ENCODE measurements at regions not wholly inside any gene's neighbourhood (a gene's known extent, or its start where the extent isn't known, plus 50 kb on each side); places are given as distances from the start of the nearest gene placed in this dataset.

DNA sequence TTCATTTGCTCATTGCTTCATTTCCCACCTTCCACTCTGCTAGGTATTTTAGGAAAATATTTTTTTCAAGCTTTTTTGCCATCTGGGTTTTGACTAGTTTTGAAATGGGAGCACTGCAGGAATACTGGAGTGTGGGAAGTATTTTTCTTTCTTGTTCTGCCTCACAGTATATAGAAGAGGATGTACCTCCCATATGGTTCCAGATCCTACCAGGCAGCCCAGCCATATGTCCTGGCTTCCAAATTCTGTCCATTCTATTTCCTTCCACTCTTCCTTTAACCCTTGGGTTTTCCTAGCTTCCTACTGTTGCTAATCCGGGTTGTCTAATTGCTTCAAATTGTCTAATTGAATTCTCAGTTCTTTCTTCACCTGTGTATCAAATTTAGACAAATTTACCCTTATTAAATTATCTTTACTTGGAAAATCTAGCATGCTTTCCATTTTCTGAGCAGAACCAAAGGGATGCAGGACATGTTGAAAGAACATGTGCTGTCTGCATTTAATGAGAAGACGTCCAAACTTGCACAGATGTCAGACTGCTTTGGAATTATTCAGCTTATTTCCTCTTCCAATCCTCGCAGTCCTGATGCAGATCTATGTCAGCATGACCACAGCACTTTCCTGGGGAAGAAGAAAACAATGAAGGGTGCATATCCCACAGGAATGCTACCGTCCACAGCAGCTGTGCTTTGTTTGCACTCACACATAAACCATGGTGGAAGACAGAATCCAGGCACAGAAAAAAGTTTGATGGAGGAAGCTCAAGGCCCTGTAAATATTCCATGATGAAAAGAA is 1273.9 kb upstream of the MAP3K7 start:
- 86 to 88% methylated on average over 4 of the region's 4 CpGs for WGBS, 2 experiments
- H3K36me3 ChIP-seq (ENCODE audit: control insufficient read depth, insufficient read depth, low read length), result no peaks in the 10 kb centered on the region
- no peaks in the 10 kb centered on the region for H3K9me3 ChIP-seq (ENCODE audit: control insufficient read depth, low read length)
- peaks cover 3% of the 10 kb centered on the region for H3K4me1 ChIP-seq (ENCODE audit: control insufficient read depth, insufficient read depth, low read length)
- no peak overlapping the region for H3K27ac ChIP-seq (ENCODE audit: insufficient read depth, low read depth, low read length, poor library complexity, severe bottlenecking)
- H3K27me3 ChIP-seq (ENCODE audit: control insufficient read depth, insufficient read depth, low read length, poor library complexity, severe bottlenecking), result no peaks in the 10 kb centered on the region
- no peak overlapping the region for H3K4me3 ChIP-seq (ENCODE audit: insufficient read depth, low read depth, low read length)

DNA sequence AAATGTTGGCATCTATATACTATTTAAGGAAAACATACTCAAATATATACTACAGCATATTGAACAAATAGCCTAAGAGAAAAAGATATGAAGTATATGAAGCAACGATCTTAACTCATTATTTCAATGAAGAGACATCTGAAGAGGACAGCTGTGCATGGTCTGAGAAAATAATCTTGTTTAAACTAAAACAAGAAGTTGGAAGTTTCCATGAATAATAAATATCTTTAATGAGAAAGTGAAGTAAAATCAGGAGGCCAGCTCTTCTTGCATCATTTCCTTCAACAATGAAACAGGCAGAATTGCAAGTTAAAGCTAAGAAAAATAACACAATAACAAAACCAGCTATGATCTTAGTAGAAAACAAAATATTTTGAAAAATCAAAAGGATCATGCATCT is 1265.4 kb upstream of the MAP3K7 start:
- Histone ChIP-seq H3K9me3 (ENCODE audit: control insufficient read depth, low read length) (no peaks in the 10 kb centered on the region), H3K27ac (ENCODE audit: insufficient read depth, low read depth, low read length, poor library complexity, severe bottlenecking) (no peak overlapping the region), H3K4me3 (ENCODE audit: insufficient read depth, low read depth, low read length) (no peak overlapping the region), H3K27me3 (ENCODE audit: control insufficient read depth, insufficient read depth, low read length, poor library complexity, severe bottlenecking) (no peaks in the 10 kb centered on the region), H3K4me1 (ENCODE audit: control insufficient read depth, insufficient read depth, low read length) (no peaks in the 10 kb centered on the region), H3K36me3 (ENCODE audit: control insufficient read depth, insufficient read depth, low read length) (no peaks in the 10 kb centered on the region)
- 80% methylated on average over 1 of the region's 1 CpG; no CpG with 5 or more reads in 1 of the 2 experiments for WGBS, 2 experiments

DNA sequence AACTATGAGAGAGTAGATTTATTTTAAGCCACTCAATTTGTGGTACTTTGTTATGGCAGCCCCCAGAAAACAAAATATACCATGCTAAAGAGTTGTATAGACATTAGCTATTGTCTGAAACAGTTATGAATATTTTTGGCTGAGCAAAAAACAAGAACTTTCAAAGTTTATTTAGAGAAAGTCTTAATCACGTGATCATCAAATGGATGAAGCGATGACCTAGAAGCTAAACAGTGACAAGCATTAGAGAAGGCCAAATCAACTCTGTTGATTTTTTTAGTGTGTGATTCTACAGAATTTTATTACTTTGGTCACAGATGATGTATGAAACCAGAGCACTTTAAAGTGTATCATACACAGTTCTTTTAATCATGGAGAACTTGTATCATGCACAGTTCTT is 1247.9 kb upstream of the MAP3K7 start:
- Histone ChIP-seq H3K4me3 (ENCODE audit: insufficient read depth, low read depth, low read length) (no peak overlapping the region), H3K27me3 (ENCODE audit: control insufficient read depth, insufficient read depth, low read length, poor library complexity, severe bottlenecking) (no peaks in the 10 kb centered on the region), H3K9me3 (ENCODE audit: control insufficient read depth, low read length) (no peaks in the 10 kb centered on the region), H3K27ac (ENCODE audit: insufficient read depth, low read depth, low read length, poor library complexity, severe bottlenecking) (no peak overlapping the region), H3K4me1 (ENCODE audit: control insufficient read depth, insufficient read depth, low read length) (no peaks in the 10 kb centered on the region), H3K36me3 (ENCODE audit: control insufficient read depth, insufficient read depth, low read length) (no peaks in the 10 kb centered on the region)
- WGBS, 2 experiments, result 98% methylated on average over 2 of the region's 2 CpGs

DNA sequence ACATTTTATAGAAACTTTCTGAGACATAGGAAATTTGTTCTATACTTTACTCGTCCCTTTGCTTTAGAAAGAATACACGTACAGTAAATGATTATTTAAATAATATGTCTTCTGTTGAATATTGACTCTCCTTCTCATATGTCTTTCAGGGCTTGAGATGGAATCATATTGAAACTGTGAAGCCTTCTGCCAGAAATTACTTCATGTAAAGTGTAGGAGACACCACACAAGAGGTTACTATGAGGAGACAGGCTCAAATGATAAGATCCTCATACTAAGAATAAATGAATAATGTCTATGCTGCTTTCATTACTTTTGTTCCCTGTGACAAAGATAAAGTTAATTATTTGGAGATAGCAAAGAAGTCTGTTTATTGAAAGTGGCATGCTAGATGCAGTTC is 1240.3 kb upstream of the MAP3K7 start:
- Histone ChIP-seq H3K4me3 (ENCODE audit: insufficient read depth, low read depth, low read length) (no peak overlapping the region), H3K27ac (ENCODE audit: insufficient read depth, low read depth, low read length, poor library complexity, severe bottlenecking) (no peak overlapping the region), H3K27me3 (ENCODE audit: control insufficient read depth, insufficient read depth, low read length, poor library complexity, severe bottlenecking) (no peaks in the 10 kb centered on the region), H3K36me3 (ENCODE audit: control insufficient read depth, insufficient read depth, low read length) (no peaks in the 10 kb centered on the region), H3K9me3 (ENCODE audit: control insufficient read depth, low read length) (no peaks in the 10 kb centered on the region), H3K4me1 (ENCODE audit: control insufficient read depth, insufficient read depth, low read length) (no peaks in the 10 kb centered on the region)
- no CpG with 5 or more reads among the region's 2 CpGs for WGBS, 2 experiments

DNA sequence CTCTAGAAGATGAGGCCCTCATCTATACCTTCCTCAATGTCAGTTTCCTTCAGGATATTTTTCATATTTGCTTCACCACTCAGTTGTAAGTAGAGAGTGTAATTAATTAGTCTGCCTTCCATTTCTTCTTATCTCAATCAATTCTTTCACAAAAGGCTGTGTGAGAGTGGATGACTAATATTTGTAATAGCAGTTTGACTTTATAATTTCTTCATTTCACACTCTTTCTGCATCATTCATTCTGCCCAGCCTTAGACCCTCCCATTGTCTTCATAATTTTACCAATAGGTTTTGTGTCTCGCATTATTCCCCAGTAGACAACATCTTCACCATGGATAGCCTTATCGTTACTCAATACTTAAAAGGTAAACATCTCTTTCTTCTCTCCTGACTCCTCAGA is 1239.3 kb upstream of the MAP3K7 start:
- Histone ChIP-seq H3K4me1 (ENCODE audit: control insufficient read depth, insufficient read depth, low read length) (no peaks in the 10 kb centered on the region), H3K9me3 (ENCODE audit: control insufficient read depth, low read length) (no peaks in the 10 kb centered on the region), H3K4me3 (ENCODE audit: insufficient read depth, low read depth, low read length) (no peak overlapping the region), H3K36me3 (ENCODE audit: control insufficient read depth, insufficient read depth, low read length) (no peaks in the 10 kb centered on the region), H3K27ac (ENCODE audit: insufficient read depth, low read depth, low read length, poor library complexity, severe bottlenecking) (no peak overlapping the region), H3K27me3 (ENCODE audit: control insufficient read depth, insufficient read depth, low read length, poor library complexity, severe bottlenecking) (no peaks in the 10 kb centered on the region)
- WGBS, 2 experiments, result 92% methylated on average over 2 of the region's 2 CpGs

DNA sequence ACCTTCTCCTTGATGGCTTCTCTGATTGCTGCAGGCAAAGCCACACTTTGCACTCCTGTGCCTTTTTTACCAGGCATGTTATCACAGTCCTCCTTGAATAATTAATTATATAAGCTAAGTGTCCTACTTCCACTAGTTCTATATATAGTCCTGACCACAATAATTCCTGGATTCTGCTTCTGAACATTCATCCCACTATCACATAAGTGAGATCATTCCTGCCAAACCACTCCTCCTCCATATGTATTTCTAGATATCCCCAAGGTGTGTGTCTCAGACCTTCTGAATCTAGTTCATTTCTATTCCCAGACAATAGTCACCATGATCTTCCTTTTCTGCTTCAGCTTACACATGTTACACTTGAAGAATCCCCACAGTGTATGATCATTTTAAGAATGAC is 1237.5 kb upstream of the MAP3K7 start:
- no peaks in the 10 kb centered on the region for H3K36me3 ChIP-seq (ENCODE audit: control insufficient read depth, insufficient read depth, low read length)
- H3K4me1 ChIP-seq (ENCODE audit: control insufficient read depth, insufficient read depth, low read length), result no peaks in the 10 kb centered on the region
- no peaks in the 10 kb centered on the region for H3K9me3 ChIP-seq (ENCODE audit: control insufficient read depth, low read length)
- H3K27ac ChIP-seq (ENCODE audit: insufficient read depth, low read depth, low read length, poor library complexity, severe bottlenecking), result no peak overlapping the region
- no peaks in the 10 kb centered on the region for H3K27me3 ChIP-seq (ENCODE audit: control insufficient read depth, insufficient read depth, low read length, poor library complexity, severe bottlenecking)
- no peak overlapping the region for H3K4me3 ChIP-seq (ENCODE audit: insufficient read depth, low read depth, low read length)

DNA sequence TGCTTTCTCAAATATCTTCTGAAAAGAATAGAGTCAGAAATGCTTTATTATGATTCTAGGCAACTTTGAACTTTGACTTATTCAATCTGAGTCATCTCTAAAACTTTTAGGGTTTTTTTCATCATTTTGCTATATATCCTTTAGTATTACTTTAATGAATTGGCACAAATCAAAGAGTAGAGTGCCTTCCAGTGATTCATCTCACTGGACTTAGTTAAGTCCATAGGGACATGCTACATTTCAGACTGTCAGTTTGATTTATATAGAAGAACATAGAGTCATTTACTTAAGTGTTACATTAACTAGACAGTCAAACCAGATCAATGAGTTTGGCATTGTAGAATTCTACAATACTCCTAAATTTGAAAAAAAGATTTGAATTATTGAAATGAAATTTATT is 1235.7 kb upstream of the MAP3K7 start:
- no peaks in the 10 kb centered on the region for H3K9me3 ChIP-seq (ENCODE audit: control insufficient read depth, low read length)
- no peaks in the 10 kb centered on the region for H3K36me3 ChIP-seq (ENCODE audit: control insufficient read depth, insufficient read depth, low read length)
- H3K27me3 ChIP-seq (ENCODE audit: control insufficient read depth, insufficient read depth, low read length, poor library complexity, severe bottlenecking), result no peaks in the 10 kb centered on the region
- no peak overlapping the region for H3K27ac ChIP-seq (ENCODE audit: insufficient read depth, low read depth, low read length, poor library complexity, severe bottlenecking)
- no peak overlapping the region for H3K4me3 ChIP-seq (ENCODE audit: insufficient read depth, low read depth, low read length)
- H3K4me1 ChIP-seq (ENCODE audit: control insufficient read depth, insufficient read depth, low read length), result no peaks in the 10 kb centered on the region

DNA sequence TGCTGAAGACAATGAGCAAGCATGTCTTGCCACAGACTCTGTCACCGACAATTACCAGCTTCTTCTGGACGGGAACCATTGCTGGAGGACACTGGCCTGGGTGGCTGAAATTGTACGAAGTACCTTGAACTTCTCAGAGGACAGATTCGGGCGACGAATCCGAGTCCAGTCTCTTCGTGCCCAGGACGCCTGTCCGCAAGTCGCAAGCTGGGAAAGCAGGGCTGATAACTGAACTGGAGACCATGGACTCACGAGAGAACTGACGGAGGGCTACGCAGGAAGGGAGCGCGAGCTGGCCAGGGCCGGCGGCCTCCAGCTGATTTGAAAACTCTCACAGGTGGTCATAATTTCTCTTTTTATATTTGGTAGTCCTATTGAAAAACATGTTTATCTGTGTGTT is 1229.5 kb upstream of the MAP3K7 start:
- Histone ChIP-seq H3K27me3 (ENCODE audit: control insufficient read depth, insufficient read depth, low read length, poor library complexity, severe bottlenecking) (no peaks in the 10 kb centered on the region), H3K4me3 (ENCODE audit: insufficient read depth, low read depth, low read length) (no peak overlapping the region), H3K9me3 (ENCODE audit: control insufficient read depth, low read length) (no peaks in the 10 kb centered on the region), H3K4me1 (ENCODE audit: control insufficient read depth, insufficient read depth, low read length) (no peaks in the 10 kb centered on the region), H3K27ac (ENCODE audit: insufficient read depth, low read depth, low read length, poor library complexity, severe bottlenecking) (no peak overlapping the region), H3K36me3 (ENCODE audit: control insufficient read depth, insufficient read depth, low read length) (no peaks in the 10 kb centered on the region)
- WGBS, 2 experiments, result 95 to 97% methylated on average over 18 of the region's 18 CpGs

DNA sequence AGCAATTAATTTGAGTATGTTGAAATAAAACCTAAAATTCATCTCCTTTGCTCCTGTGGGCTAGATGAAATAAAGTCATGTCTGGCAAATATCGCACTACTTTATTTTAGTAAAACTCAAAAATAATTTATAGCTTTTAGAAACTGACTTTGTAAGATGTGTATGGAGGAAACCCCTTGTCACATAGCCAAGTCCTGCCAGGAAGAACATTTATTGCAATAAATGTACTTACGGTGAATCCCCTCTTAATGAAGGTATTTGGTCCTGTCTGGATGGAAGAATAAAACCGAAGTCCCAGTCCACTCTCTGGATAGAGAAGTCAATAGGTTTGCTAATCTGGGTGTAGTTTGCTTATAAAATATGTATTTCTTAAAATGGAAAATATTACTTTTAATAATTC is 1226.8 kb upstream of the MAP3K7 start:
- no peaks in the 10 kb centered on the region for H3K27me3 ChIP-seq (ENCODE audit: control insufficient read depth, insufficient read depth, low read length, poor library complexity, severe bottlenecking)
- H3K36me3 ChIP-seq (ENCODE audit: control insufficient read depth, insufficient read depth, low read length), result no peaks in the 10 kb centered on the region
- H3K4me3 ChIP-seq (ENCODE audit: insufficient read depth, low read depth, low read length), result no peak overlapping the region
- no peaks in the 10 kb centered on the region for H3K4me1 ChIP-seq (ENCODE audit: control insufficient read depth, insufficient read depth, low read length)
- no peak overlapping the region for H3K27ac ChIP-seq (ENCODE audit: insufficient read depth, low read depth, low read length, poor library complexity, severe bottlenecking)
- 81 to 100% methylated on average over 2 to 3 of the region's 3 CpGs for WGBS, 2 experiments
- no peaks in the 10 kb centered on the region for H3K9me3 ChIP-seq (ENCODE audit: control insufficient read depth, low read length)

DNA sequence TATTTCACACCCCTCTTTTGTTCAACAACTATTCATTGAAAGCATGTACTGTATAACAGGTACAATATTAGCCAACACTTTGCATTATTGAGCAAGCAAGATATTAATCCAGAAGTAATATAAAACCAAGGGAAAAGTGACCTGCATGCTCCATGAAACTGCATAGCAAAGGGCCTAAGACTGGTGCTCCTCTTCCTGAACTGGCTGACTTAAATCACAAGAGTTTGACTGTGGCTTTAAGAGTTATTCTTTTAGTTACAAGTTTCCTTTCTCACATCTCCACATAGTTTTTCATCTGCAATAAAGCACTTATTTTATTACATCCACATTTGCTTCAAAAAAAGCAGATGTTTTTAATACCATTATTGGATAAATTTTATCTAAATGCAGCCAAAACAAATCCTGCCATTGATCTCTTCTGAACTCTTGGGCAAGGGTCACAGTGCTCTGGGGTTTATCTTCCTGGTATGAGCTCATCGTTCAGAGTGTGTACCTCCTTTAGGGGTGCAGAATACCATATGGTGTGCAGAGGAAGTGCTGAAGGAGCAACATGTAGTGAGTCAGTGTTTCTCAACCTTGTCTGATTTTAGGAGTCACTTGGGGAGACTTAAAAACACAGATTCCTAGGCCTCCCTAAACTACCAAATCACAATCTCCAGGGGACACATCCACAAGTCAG is 1225.9 kb upstream of the MAP3K7 start:
- H3K27ac ChIP-seq (ENCODE audit: insufficient read depth, low read depth, low read length, poor library complexity, severe bottlenecking), result no peak overlapping the region
- H3K4me3 ChIP-seq (ENCODE audit: insufficient read depth, low read depth, low read length), result no peak overlapping the region
- H3K27me3 ChIP-seq (ENCODE audit: control insufficient read depth, insufficient read depth, low read length, poor library complexity, severe bottlenecking), result no peaks in the 10 kb centered on the region
- H3K9me3 ChIP-seq (ENCODE audit: control insufficient read depth, low read length), result no peaks in the 10 kb centered on the region
- H3K36me3 ChIP-seq (ENCODE audit: control insufficient read depth, insufficient read depth, low read length), result no peaks in the 10 kb centered on the region
- H3K4me1 ChIP-seq (ENCODE audit: control insufficient read depth, insufficient read depth, low read length), result peaks cover 3% of the 10 kb centered on the region
- 93 to 96% methylated on average over 1 of the region's 1 CpG for WGBS, 2 experiments

Data from ectodermal cell (in vitro differentiated cells).